Heart left ventricle (tissue), 13 donors: ENCODE measurements at regions not wholly inside any gene's neighbourhood (a gene's known extent, or its start where the extent isn't known, plus 50 kb on each side); places are given as distances from the start of the nearest gene placed in this dataset.

ENCODE experiments used
- CTCF ChIP-seq, 12 donors: fragments of 200-600 bp; sonication (generic) in 4 of 12; IDR thresholded peaks; one replicate each; pipeline versions ENCODE4 v1.5.0 to v1.8.0; 2018 to 2022; ENCODE audit warnings: antibody characterized with exemption in 12 of 12, mild to moderate bottlenecking in 5 of 12
- POLR2A ChIP-seq, 2 donors: fragments of 450-650 bp; IDR thresholded peaks; one replicate each; pipeline ENCODE4 v1.6.1; 2017; ENCODE audit warnings: antibody characterized with exemption in 2 of 2, mild to moderate bottlenecking in 2 of 2, moderate library complexity in 2 of 2
- donor health status: ischemic (EF 13 %, LVEDD 7.1; RV severe dilation, severe dysfunction).
- donor health status: DM: no; HTN: yes; CAD: no.
- donor health status: DM: no; HTN: no; CAD: no.
- donor health status: ischemic (EF 25% LVEDD 6.9; RV normal size, moderate dysfunction).
- donor health status: ischemic (EF 25% LVEDD 5.7; RV mildly dilated, moderate dysfunction).
- donor health status: ischemic (EF 35%, LVEDD 5.7; RV mildly dilated, moderate dysfunction).
- donor health status: nonischemic (EF 11% LVEDD 7.7; RV severe dilation, severe dysfunction).
- donor health status: DM: yes; HTN: yes; CAD: no.
- donor health status: PGD.
- donor health status: ischemic (EF 29% LVEDD 5.4; RV normal size, mild dysfunction).
- donor health status: nonischemic (EF 23%, LVEDD 6.1; RV moderate dilation, normal function).

DNA sequence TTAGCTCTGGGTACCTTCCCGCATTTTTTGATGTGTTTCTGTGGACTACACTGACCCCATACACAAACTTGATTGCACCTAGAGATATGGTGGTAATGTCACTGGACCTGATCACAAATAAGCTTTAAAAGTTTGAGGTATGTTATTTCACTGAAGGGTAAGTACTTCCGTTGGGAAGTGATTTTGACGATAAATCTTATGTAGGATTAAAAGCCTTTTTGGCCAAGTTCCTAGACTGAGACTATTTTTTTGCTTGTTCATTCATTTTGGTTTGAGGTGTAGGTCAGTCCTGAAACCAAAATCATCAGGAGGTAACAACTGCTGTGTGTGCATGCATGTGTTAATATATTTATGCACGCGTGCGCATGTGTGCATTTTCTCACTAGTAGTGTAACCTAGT is 336.3 kb downstream of the TFAP2A start:
- TF ChIP-seq CTCF (IDR thresholded peaks at IDR 0.05) = no peak
- TF ChIP-seq POLR2A (IDR thresholded peaks at IDR 0.05) = no peak
